ENCODE measurements at regions not wholly inside any gene's neighbourhood (a gene's known extent, or its start where the extent isn't known, plus 50 kb on each side); places are given as distances from the start of the nearest gene placed in this dataset.

GRCh38 chr6:113461153-113461932, 395.8 kb upstream of the MARCKS start:
- DNase-seq (ENCODE audit: low spot score): no peak

DNA sequence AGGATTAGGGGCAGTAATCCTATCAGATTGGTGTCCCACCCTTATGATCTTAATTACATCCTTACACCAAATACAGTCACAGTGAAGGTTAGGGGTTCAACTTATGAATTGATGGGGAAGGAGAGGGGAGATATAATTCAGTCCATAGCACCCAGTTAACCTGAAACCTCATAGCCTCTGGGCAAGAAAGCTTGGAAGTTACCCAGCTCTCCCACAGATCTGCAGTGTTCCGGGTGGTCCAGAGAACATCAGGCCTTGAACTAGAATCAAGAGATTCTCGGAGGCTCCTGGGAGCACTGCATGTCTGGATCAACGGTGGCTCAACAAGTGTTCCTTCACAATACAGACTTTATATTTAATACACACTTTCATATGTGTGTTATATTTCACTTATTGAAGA, 392.6 kb upstream of the MARCKS start:
- DNase-seq (ENCODE audit: low spot score): no peak

DNA sequence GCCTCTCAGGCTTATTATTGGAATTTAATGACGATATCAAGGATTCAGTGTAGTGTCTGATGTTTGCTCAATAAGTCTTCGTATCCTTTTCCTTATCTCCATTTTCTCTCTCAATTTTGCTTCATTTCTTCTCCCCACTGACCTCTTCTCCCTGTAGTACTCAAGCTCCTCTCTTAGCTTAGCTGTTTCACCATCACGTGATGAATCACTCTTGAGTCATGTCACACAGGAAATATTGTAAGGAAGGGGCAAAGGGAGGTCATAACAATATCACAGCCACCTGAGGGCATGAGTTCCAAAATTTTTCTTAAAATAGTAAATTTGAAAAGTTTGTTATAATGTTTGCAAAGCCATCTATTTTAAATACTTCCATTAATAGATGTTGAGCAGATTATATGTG, 392.2 kb upstream of the MARCKS start:
- DNase-seq (ENCODE audit: low spot score): no peak

GRCh38 chr6:113466526-113466925, 390.6 kb upstream of the MARCKS start:
- DNase-seq (ENCODE audit: low spot score): no peak

GRCh38 chr6:113475392-113475791, 381.8 kb upstream of the MARCKS start:
- DNase-seq (ENCODE audit: low spot score): no peak

- no peak for DNase-seq (ENCODE audit: low spot score)
Observed at GRCh38 chr6:113476937-113477839, 380.0 kb upstream of the MARCKS start.

- DNase-seq (ENCODE audit: low spot score): no peak
Observed at GRCh38 chr6:113480616-113481015, 376.5 kb upstream of the MARCKS start.

DNA sequence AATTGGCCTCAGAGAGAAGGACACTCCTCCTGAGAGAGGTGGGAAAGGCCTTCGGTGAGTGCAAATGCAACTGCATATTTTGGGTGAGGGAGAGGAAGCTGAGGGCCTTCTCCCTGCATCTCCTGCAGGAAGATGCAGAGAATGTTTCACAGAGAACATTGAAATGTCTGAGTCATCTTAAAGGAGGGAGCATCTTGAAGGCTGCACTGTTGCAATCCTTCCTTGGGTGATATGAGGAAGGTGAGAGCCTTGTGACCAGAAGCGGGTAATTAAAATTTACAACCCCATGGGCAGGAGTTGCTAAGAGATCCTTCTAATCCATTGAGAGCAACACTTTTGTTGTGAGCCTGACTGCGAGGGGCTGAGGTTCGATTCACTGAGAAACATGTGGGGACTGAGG, 375.7 kb upstream of the MARCKS start:
- no peak for DNase-seq (ENCODE audit: low spot score)

DNA sequence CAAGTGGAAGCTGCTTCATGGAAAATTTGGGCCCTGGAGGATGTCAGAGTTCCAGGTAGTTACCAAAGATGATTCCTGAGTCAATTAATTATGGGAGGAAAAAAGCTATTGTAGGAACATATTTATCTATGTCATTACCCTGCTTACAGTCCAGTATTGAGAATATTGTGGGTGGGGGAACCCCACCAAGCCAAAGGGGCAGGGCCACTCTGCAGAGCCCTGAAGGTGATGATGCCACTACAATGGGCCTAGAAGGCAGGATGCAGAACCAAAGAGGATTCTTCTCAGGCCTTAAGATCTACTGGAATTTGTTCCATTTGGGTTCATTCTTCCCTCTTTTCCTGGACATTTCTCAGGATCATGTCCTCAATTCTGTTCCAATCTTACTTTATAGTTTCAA, 375.2 kb upstream of the MARCKS start:
- no peak for DNase-seq (ENCODE audit: low spot score)

GRCh38 chr6:113482771-113483170, 374.4 kb upstream of the MARCKS start:
- DNase-seq (ENCODE audit: low spot score): no peak

- no peak for DNase-seq (ENCODE audit: low spot score)
Observed at GRCh38 chr6:113486199-113486598, 370.9 kb upstream of the MARCKS start.

GRCh38 chr6:113487489-113488058, 369.6 kb upstream of the MARCKS start:
- no peak for DNase-seq (ENCODE audit: low spot score)

DNA sequence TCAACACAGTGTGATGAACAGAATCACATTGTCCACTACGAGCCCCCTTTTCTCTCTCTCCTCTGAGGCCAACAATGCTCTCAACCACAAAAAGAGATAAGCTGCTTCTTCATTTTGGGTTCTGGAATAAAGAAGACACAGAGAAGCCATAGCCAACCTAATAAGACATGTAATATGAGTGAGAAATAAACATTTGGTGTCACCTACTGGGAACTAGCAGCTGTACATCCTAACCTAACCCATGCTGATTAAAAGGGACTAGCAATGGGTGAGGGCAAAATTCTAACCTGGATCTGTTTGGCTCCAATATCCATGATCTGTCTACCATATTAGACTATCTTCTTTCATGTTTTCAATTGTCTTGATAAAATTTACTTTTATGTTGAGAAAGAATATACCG, 369.1 kb upstream of the MARCKS start:
- DNase-seq (ENCODE audit: low spot score): no peak

DNA sequence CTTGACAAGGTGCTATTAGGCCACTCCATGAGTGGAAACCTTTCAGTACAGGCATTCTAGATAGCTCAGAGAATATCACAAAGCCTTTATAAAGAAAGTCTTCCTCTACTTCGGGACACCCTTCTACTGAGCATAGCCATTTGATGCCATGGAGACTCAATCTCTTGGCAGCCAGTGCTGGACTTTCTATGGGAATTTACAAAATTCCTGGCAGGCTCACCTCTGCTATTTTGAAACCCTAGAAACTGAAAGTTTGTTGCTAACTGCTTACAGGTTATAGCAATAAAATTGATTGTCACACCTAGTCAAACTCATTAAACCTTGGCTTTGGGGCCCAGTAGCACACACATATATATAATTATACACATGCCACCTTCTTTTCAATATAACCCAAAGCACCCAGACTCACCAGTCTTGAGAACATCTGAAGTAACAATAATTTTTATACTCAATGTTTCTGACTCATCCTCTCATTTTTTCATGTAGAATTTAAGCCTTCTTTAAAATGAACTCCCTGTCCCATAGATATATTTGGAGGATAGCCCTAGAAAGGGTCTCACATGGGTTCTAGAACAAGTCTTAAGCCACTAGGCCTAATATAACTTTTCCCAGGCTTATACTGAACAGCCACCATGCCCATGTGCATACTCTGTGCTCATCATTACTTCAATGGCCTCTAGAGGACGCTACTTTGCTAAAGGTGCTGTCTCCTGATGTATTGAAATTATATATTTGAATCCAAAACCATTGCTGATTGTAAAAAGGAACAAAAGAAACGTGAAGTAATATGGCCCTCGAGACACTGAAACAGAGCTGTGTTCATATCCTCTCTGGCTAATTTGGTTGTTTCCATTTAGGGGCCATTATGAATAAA, 368.1 kb upstream of the MARCKS start:
- DNase-seq (ENCODE audit: low spot score): no peak

DNA sequence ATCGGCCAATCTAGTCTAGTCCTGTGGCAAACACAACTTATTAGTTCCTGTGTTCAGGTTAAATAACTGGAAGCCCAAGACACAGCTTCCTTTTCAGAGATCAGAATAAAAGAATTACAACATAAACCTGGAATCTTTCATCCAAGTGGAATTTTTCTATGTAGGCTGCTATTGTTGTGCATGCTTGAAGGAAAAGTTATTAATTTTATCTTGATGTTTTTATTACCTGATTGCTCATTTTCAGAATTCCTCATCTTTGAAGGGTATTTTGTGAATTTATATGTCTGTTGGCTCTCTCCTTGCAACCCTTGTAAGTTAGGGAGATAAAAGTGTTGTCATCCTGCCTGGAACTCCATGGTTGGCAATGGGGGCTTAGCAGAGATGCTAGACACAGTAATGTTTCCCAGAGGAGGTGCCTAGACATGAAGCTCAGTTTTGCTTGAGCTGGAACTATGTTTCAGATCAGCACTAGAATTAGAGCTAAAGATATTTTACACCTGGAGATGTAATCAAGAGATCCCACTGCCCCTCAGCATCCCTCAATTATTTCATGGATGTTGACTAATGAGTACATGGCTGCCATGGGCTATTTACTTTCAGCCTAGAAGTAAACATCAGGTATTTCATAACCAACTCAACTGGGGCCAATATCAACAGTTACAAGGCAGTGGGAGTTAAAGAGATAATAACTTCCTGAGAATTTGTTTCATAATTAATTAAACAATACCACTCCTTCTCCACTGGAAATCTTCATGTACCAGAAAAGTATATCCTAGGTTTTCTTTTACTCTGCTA, 367.0 kb upstream of the MARCKS start:
- DNase-seq (ENCODE audit: low spot score): no peak

DNA sequence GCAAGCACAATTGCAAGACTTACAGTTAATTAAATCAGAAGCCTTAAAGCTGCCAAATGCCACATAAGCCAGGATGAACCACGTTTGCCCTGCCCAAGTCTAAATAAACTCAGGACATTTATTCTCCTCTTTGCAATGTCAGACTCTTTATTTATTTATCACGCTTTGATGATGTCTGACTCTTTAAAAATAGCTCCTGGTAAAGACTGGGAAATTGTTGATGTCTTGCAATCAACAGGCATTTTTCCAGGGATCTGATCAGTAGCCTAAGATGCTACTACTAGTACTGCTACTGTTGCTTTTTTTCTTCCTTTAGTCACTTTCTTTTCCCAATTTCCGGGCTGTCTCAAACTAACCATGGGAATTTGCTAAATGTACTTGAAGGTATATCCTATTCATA, 365.8 kb upstream of the MARCKS start:
- no peak for DNase-seq (ENCODE audit: low spot score)

- DNase-seq (ENCODE audit: low spot score): no peak
Observed at GRCh38 chr6:113493991-113494390, 363.2 kb upstream of the MARCKS start.

DNA sequence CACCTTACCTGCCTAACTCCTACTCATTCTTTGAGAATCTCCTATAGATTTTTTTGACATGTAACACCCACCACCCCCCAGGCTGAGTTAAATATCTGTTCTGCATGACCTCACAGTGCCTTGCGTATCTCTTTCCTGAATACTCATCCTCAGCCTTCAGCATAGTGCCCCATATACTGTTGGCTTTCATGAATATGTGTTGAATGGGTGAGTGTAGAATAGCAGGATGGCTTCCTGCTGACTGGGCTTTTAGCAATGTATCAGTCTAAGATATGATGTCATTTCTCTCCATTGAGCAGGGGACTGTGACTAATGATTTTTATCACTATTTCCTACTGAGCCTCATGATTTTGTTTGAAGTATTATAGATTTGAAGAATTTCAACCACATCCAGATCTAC, 361.6 kb upstream of the MARCKS start:
- no peak for DNase-seq (ENCODE audit: low spot score)

DNA sequence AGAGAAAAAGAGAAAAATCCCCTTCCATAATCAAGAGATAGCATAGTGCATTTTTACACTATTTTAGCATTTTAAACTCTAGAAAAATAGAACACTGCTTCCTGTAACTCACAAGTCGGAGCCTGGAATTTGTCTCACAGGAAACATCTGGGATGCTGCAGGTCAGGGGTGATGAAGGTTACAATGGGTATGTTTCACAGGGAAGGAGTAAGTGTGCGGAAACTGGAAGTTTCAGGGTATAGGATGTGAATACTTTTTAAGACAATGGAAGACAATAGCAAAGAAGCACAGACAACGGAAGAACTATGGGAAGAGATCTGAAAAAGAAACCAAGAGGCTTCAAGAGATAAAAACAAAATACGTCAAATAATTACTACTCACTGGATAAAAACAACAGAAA, 361.0 kb upstream of the MARCKS start:
- no peak for DNase-seq (ENCODE audit: low spot score)

DNA sequence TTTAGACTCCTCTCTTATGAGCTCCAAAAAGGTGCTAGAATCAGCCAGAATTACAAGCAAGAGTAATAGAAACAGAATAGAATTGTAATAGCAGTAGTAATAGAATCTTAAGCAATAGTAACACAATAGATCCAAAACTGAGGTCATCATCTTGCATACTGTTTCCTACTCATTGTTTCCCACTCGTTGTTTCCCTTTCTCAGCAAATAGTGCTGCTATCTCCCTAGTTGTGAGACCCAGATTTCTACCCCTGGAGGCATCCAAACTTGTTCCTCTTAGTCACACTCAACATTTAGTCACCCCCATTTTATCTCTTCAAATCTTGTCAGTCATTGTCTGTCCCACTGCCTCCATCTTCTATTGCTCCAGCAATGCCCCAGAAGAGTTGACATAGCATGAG, 356.9 kb upstream of the MARCKS start:
- DNase-seq (ENCODE audit: low spot score): no peak

DNA sequence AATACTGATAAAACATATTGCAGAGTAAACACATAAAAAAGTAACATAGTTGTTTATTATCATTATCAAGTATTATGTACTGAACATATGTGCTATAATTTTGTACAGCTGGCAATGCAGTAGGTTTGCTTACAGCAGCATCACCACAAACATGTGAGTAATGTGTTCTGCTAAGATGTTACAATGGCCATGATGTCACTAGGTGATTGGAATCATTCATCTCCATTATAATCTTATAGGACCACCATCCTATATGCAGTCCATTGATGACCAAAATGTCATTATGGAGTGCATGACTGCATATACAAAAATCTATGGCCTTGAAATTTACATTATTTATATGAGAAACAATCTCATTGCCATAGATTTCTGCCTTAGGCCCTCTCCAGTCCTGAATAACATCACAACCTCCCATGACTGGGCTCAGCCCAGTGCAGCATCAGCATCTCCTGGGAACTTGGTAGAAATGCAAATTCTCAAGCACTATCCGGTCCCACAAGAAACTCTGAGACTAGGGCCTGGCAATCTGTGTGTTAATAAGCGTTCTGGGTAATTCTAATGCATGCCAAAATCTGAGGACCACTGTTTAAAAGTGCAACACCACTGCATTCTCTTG, 352.0 kb upstream of the MARCKS start:
- DNase-seq (ENCODE audit: low spot score): no peak
